Prostate gland (tissue), 2 donors: ENCODE measurements at regions not wholly inside any gene's neighbourhood (a gene's known extent, or its start where the extent isn't known, plus 50 kb on each side); places are given as distances from the start of the nearest gene placed in this dataset.

Experiments
- DNase-seq: peaks from one replicate; pipeline ENCODE4 v3.0.0-alpha.2; 2019; ENCODE audit warnings: low spot score
- H3K27ac ChIP-seq, 2 donors: fragments of 200-600 bp; sonication (generic); 2 replicates each; pipeline ENCODE4 v1.5.1; 2017 to 2019
- H3K27me3 ChIP-seq: fragments of 200-600 bp; sonication (generic); replicated peaks from 2 replicates; pipeline ENCODE4 v1.5.1; 2019; ENCODE audit not compliant: insufficient read depth
- H3K36me3 ChIP-seq, 2 donors: fragments of 200-600 bp; sonication (generic); 1 replicate in 1 of 2; 2 replicates in 1 of 2; pipeline versions ENCODE4 v1.5.1 to v1.8.1; 2017 to 2019
- H3K4me1 ChIP-seq: fragments of 200-600 bp; sonication (generic); replicated peaks from 2 replicates; pipeline ENCODE4 v1.5.1; 2019
- H3K4me3 ChIP-seq, 2 donors: fragments of 200-600 bp; sonication (generic); 2 replicates each; pipeline ENCODE4 v1.5.1; 2017 to 2019
- H3K9me3 ChIP-seq: fragments of 200-600 bp; sonication (generic); 2 replicates; pipeline ENCODE4 v1.5.1; 2017
- POLR2A ChIP-seq: fragments of 450-650 bp; IDR thresholded peaks from one replicate; pipeline ENCODE4 v1.6.1; 2016; ENCODE audit warnings: antibody characterized with exemption, mild to moderate bottlenecking
- POLR2AphosphoS5 ChIP-seq: sonication (generic); formaldehyde crosslinking; IDR thresholded peaks from one replicate; pipeline ENCODE4 v1.6.1; 2017; ENCODE audit warnings: antibody characterized with exemption
- WGBS: methylation state at CpG from one replicate; pipeline ENCODE4 v1.1.5; 2018; 5-methylcytosine and 5-hydroxymethylcytosine counted together
- intact Hi-C: fragments of 100-400 bp; cut with DNase I; formaldehyde crosslinking; loops from one replicate; pipeline ENCODE4 v1.14.2; 2022
- TF ChIP-seq, protein P1 (sequence below), 4 experiments: fragments of 200-600 bp in 2 of 4; fragments of 450-650 bp in 2 of 4; sonication (generic) in 2 of 4; IDR thresholded peaks; 1 replicate in 3 of 4; 2 replicates in 1 of 4; pipeline ENCODE4 v1.5.1; 2016 to 2019; ENCODE audit warnings: antibody characterized with exemption in 4 of 4, mild to moderate bottlenecking in 2 of 4, moderate library complexity in 2 of 4

DNA sequence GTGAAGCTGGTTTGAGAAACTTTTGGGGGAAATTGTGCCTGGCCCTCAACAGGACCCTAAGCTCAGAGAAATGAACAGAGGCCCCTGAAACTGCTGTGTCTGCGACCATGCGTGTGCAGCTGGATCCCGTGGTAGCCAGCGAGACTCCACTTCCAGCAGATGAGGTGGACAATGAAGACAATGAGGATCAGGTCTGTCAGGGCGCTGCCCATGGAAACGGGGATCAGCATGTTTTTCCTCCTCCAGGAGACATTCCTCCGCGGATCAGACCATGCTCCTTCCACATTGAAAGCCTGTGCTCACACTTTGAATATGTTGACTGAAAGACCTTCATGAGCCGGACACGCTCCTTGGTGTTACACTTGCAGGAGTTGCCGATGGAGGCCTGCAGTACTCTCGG, 1439.8 kb upstream of the ALCAM start:
- TF ChIP-seq, protein P1, sequence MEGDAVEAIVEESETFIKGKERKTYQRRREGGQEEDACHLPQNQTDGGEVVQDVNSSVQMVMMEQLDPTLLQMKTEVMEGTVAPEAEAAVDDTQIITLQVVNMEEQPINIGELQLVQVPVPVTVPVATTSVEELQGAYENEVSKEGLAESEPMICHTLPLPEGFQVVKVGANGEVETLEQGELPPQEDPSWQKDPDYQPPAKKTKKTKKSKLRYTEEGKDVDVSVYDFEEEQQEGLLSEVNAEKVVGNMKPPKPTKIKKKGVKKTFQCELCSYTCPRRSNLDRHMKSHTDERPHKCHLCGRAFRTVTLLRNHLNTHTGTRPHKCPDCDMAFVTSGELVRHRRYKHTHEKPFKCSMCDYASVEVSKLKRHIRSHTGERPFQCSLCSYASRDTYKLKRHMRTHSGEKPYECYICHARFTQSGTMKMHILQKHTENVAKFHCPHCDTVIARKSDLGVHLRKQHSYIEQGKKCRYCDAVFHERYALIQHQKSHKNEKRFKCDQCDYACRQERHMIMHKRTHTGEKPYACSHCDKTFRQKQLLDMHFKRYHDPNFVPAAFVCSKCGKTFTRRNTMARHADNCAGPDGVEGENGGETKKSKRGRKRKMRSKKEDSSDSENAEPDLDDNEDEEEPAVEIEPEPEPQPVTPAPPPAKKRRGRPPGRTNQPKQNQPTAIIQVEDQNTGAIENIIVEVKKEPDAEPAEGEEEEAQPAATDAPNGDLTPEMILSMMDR (IDR thresholded peaks at IDR 0.05), result no peak
- TF ChIP-seq POLR2A (no peak), POLR2AphosphoS5 (no peak)
- H3K36me3 ChIP-seq, result no peaks in the 10 kb centered on the region
- H3K9me3 ChIP-seq, result no peaks in the 10 kb centered on the region
- H3K4me3 ChIP-seq, result no peak overlapping the region
- no peaks in the 10 kb centered on the region for H3K4me1 ChIP-seq
- no peak overlapping the region for H3K27ac ChIP-seq
- no peak for DNase-seq
- 95% methylated on average over 12 of the region's 12 CpGs for WGBS
- H3K27me3 ChIP-seq, result no peaks in the 10 kb centered on the region
- intact Hi-C loops, result no loop called here

DNA sequence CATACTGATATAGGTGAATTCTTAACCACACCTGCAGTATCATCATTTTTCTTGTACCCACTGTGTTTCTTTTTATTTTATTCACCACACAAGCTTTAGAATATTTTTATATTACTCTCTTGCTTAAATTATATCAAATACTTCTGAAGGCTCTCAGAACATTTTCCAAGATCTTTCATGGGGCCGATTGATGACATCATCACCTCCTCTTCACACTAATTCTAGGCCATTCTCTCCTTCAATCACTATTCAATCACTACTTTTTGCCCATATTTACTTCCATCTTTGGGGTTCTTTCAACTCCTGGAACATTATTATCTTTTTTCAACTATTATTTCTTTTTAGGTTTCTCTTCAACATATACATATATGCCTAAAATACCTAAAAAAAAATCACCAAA, 1438.8 kb upstream of the ALCAM start:
- Histone ChIP-seq H3K4me1 (no peaks in the 10 kb centered on the region), H3K27ac (no peak overlapping the region), H3K9me3 (no peaks in the 10 kb centered on the region), H3K4me3 (no peak overlapping the region), H3K27me3 (no peaks in the 10 kb centered on the region), H3K36me3 (no peaks in the 10 kb centered on the region)
- intact Hi-C loops, result no loop called here
- TF ChIP-seq POLR2A (no peak), POLR2AphosphoS5 (no peak)
- TF ChIP-seq, protein P1 (IDR thresholded peaks at IDR 0.05), result no peak
- no peak for DNase-seq
- 100% methylated on average over 1 of the region's 1 CpG for WGBS

GRCh38 chr3:103937094-103937493, 1429.6 kb upstream of the ALCAM start:
- TF ChIP-seq, protein P1 (IDR thresholded peaks at IDR 0.05), result no peak
- no peak for TF ChIP-seq POLR2AphosphoS5
- no peak for TF ChIP-seq POLR2A
- no peak overlapping the region for H3K27ac ChIP-seq
- no peaks in the 10 kb centered on the region for H3K36me3 ChIP-seq
- no peaks in the 10 kb centered on the region for H3K27me3 ChIP-seq
- no peaks in the 10 kb centered on the region for H3K4me1 ChIP-seq
- H3K9me3 ChIP-seq, result no peaks in the 10 kb centered on the region
- DNase-seq, result no peak
- intact Hi-C loops, result no loop called here
- no peak overlapping the region for H3K4me3 ChIP-seq

GRCh38 chr3:103947062-103947461, 1419.6 kb upstream of the ALCAM start:
- DNase-seq, result no peak
- TF ChIP-seq POLR2A (no peak), POLR2AphosphoS5 (no peak)
- TF ChIP-seq, protein P1 (IDR thresholded peaks at IDR 0.05), result no peak
- Histone ChIP-seq H3K27me3 (no peaks in the 10 kb centered on the region), H3K4me3 (no peak overlapping the region), H3K4me1 (no peaks in the 10 kb centered on the region), H3K9me3 (no peaks in the 10 kb centered on the region), H3K27ac (no peak overlapping the region), H3K36me3 (no peaks in the 10 kb centered on the region)
- intact Hi-C loops, result no loop called here
- 45% methylated on average over 2 of the region's 2 CpGs for WGBS

DNA sequence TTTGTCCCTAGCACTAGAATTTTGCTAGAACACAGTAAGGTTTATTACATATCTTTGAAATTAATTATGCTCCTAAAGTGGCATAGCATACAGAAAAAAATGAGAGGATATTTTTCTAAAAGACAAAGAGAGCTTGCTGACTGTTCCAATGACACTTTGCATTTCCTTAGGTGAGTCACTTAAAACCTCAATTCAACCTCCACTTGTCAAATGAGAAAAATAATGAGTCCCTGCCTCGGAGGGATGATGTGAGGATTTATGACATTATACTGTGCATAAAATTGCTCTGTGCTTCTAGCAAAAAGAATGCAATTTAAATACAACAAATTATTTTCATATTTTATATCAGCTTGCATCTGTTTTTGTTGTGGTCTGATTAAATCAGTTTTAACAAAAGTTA, 1417.0 kb upstream of the ALCAM start:
- Histone ChIP-seq H3K36me3 (no peaks in the 10 kb centered on the region), H3K9me3 (no peaks in the 10 kb centered on the region), H3K27me3 (no peaks in the 10 kb centered on the region), H3K4me3 (no peak overlapping the region), H3K27ac (no peak overlapping the region), H3K4me1 (no peaks in the 10 kb centered on the region)
- no peak for TF ChIP-seq POLR2AphosphoS5
- TF ChIP-seq, protein P1 (IDR thresholded peaks at IDR 0.05), result no peak
- TF ChIP-seq POLR2A, result no peak
- no peak for DNase-seq
- WGBS, result 35% methylated on average over 1 of the region's 1 CpG
- intact Hi-C loops, result no loop called here
